Cardiac fibroblast (primary cell): ENCODE measurements at regions not wholly inside any gene's neighbourhood (a gene's known extent, or its start where the extent isn't known, plus 50 kb on each side); places are given as distances from the start of the nearest gene placed in this dataset.

Experiments used
- DNase-seq, 2 donors: peaks; one replicate each; pipeline versions ENCODE4 v3.0.0 to v3.0.0-alpha.2; 2010; ENCODE audit warnings: low read depth in 2 of 2
- H3K4me3 ChIP-seq, 2 donors: replicated peaks in 1 of 2; 1 replicate in 1 of 2; 2 replicates in 1 of 2; pipeline ENCODE4 v1.5.1; 2011; ENCODE audit warnings: low read depth in 2 of 2, low read length in 2 of 2, mild to moderate bottlenecking in 2 of 2, moderate library complexity in 1 of 2
- TF ChIP-seq, protein P1 (sequence below): IDR thresholded peaks from one replicate; pipeline ENCODE4 v1.5.1; 2011; ENCODE audit warnings: low read depth, mild to moderate bottlenecking, low read length, inconsistent platforms

DNA sequence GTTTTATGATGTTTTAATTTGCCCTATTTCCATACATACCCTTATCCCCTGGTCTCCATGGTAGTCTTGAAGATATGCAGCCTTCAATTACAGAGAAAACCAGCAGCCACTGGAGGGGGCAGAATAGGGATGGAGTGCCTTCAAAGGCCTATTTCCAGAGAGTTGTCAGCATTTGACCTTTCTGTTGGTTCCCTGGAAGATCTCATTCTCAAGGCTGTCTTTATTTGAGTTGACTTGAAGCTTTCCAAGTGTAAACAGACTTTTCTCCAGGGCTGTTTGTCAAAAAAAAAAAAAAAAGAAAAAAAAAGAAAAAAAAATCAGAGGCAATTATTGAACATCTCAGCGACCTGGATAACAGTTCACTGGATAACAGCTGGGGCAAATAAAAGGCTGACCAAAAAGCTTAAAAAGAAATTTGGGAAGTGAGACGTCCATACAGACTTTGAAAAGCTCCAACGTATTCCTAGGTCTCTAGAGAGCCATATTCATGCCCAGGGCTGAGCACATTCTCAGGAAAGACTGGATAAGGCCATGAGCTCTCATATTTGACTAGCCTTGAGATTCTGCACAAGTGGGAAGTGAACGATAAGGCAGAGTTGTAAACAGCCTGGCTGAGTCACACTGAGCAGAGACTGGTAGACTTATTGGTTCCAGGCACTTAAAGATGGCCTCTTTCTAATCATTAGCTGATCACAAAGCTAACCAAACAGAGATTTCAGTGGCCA, 126.6 kb downstream of the VAPA start:
- peak; percentile 64 to 87 for DNase-seq
- H3K4me3 ChIP-seq, result no peak overlapping the region
- TF ChIP-seq, protein P1, sequence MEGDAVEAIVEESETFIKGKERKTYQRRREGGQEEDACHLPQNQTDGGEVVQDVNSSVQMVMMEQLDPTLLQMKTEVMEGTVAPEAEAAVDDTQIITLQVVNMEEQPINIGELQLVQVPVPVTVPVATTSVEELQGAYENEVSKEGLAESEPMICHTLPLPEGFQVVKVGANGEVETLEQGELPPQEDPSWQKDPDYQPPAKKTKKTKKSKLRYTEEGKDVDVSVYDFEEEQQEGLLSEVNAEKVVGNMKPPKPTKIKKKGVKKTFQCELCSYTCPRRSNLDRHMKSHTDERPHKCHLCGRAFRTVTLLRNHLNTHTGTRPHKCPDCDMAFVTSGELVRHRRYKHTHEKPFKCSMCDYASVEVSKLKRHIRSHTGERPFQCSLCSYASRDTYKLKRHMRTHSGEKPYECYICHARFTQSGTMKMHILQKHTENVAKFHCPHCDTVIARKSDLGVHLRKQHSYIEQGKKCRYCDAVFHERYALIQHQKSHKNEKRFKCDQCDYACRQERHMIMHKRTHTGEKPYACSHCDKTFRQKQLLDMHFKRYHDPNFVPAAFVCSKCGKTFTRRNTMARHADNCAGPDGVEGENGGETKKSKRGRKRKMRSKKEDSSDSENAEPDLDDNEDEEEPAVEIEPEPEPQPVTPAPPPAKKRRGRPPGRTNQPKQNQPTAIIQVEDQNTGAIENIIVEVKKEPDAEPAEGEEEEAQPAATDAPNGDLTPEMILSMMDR, result no peak

DNA sequence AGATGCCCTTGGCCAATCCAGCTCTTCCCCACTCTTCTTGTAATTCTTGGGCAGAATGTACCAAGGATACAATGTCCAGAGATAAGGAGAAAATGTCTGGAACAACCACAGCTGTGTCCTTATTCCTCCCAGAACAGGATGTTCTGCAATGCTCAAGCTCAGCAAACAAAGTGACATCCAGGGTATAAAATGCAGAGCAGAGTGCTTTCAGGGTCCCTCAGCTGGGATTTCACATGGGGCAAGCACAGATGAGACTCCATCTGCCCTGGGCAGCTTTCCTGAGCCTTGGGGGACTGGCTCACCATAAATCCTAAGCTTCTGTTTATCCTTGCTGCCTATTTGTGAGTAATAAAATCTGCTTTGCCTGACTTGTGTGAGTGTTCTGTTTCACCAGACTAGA, 127.4 kb downstream of the VAPA start:
- H3K4me3 ChIP-seq, result no peak overlapping the region
- DNase-seq, result peak; percentile 79 to 91
- TF ChIP-seq, protein P1, result no peak

DNA sequence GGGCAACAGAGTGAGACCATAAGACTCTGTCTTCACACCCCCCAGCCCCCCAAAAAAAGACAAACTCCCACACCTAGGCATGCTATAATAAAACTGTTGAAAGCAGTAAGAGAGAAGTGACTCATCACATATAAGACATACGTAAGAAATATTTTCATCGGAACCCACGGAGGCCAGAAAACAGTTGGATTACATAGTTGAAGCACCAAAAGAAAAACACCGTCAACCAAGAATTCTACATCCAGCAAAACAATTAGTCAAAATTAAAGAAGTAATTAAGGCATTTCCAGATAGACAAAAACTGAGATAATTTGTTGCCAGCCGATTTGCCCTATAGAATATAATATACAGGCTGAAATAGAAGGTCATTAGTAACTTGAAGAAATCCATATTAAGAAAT, 128.7 kb downstream of the VAPA start:
- TF ChIP-seq, protein P1, result no peak
- peak in 1 of 2 donors; percentile 36 for DNase-seq
- H3K4me3 ChIP-seq, result no peak overlapping the region

DNA sequence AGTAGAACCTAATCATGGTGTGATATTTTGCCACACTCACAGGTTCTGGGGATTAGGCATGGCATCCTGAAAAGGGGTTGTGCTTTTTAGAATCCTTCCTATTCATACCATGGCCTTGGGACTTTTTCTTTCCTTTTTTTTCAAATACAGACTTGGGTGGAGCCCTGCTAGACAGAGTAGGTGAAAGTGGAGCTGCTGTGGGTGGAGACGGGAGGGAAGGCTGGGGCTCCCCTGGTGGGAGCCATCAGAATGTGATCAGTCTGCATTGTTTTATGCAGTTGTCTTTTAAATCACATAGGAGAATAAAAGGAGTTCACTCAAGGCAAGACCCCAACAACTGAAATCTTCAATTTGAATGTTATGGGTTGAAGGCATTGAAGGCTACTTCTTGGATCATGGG, 130.2 kb downstream of the VAPA start:
- no peak overlapping the region for H3K4me3 ChIP-seq
- TF ChIP-seq, protein P1, result no peak

DNA sequence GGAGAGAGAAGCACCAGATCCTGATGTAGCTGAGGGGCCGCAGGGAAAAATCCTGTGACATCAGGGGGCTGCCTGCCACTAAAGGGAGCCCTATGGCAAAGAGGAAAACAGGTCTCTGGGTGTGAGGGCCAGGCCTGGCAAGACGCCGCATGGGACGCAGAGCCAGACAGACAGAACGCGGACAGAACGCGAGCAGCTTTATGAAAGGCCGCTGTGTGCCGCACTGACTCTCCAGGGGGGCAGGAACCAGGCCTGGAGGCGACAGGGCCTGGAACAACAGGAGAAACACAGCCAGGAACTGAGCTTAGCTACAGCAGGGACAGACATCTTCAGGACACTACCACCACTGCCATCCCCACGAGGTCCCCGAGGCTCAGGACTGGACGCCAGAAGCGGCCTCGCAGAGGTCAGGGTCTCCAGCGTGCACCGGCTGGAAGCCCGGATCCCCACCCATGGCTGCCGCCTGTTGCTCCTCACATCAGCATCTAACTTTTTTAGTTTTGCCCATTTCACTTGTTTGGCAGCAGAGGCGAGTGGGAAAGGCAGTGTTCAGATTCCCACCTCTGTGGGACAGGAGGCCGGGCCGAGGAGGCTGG, 131.6 kb downstream of the VAPA start:
- no peak for DNase-seq
- H3K4me3 ChIP-seq, result no peak overlapping the region
- TF ChIP-seq, protein P1, result no peak

More for the DNA sequence above, 130.2 kb downstream of the VAPA start:
- DNase-seq, result no peak

DNA sequence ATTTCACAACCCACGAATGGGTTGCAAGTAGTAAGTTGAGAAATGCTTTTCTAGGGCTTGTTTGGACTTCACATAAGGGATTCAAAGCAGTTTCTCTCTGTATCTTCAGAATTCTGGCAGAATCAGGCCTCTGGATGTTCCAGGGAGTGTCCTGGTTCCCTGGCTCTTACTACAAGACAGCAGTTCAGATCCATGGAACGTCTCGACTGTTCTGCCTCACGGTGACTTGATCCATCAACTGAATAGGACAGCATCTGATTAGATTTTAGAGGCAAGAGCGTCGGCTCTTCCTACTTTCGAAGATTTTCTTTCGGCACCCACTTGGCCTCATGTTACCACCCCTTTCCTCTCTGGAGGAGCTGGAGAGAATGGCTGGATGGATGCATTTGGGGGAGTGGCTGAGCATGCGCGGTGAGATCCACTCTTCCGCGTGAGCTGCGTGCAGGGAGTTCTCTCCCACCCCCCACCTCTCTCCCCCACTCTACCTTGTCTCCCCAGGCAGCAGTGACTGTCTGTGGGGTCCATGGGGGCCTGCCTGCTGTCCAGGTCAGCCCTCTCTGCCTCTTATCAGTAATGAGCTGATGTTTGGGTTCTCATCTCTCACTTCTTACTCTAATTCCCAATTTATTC, 132.5 kb downstream of the VAPA start:
- no peak for DNase-seq
- no peak overlapping the region for H3K4me3 ChIP-seq
- TF ChIP-seq, protein P1, result no peak
